ENCODE measurements at regions not wholly inside any gene's neighbourhood (a gene's known extent, or its start where the extent isn't known, plus 50 kb on each side); places are given as distances from the start of the nearest gene placed in this dataset.

GRCh38 chr15:72912121-72912520 lies 128.6 kb upstream of the ADPGK start:
- H3K9me3 Mint-ChIP-seq (ENCODE audit: unreplicated experiment), result no peaks in the 10 kb centered on the region
- DNase-seq (ENCODE audit: low read depth) (no peak), FAIRE-seq (no peak)
- H3K27ac ChIP-seq (ENCODE audit: low read depth, low read length), result no peak overlapping the region
- H3K36me3 Mint-ChIP-seq (ENCODE audit: low read depth, unreplicated experiment), result no peaks in the 10 kb centered on the region
- no peaks in the 10 kb centered on the region for H3K36me3 ChIP-seq (ENCODE audit: insufficient read depth, low read length)
- no peak overlapping the region for H2AFZ ChIP-seq (ENCODE audit: low read depth, low read length)
- no peaks in the 10 kb centered on the region for H4K20me1 ChIP-seq (ENCODE audit: insufficient read depth, low read length)
- H3K4me2 ChIP-seq (ENCODE audit: low read length), result no peak overlapping the region
- H3K9me3 ChIP-seq (ENCODE audit: insufficient read depth, low read depth, low read length), result no peaks in the 10 kb centered on the region
- peaks cover 2% of the 10 kb centered on the region for H3K27me3 ChIP-seq (ENCODE audit: insufficient read depth, low read length)
- no peak overlapping the region for H3K27ac Mint-ChIP-seq (ENCODE audit: unreplicated experiment)
- peaks cover 8% of the 10 kb centered on the region for H3K4me1 Mint-ChIP-seq (ENCODE audit: low read depth, unreplicated experiment)
- no peak for TF ChIP-seq CTCF (IDR thresholded peaks at IDR 0.05; ENCODE audit: insufficient read depth, low read depth, low read length)
- TF ChIP-seq EZH2 (IDR thresholded peaks at IDR 0.05; ENCODE audit: insufficient read depth, low read length), result no peak
- no peaks in the 10 kb centered on the region for H3K79me2 ChIP-seq (ENCODE audit: insufficient read depth, low read length)
- no peaks in the 10 kb centered on the region for H3K4me1 ChIP-seq (ENCODE audit: insufficient read depth, low read length)
- H3K4me3 Mint-ChIP-seq (ENCODE audit: unreplicated experiment), result no peak overlapping the region
- no peak overlapping the region for H3K9ac ChIP-seq (ENCODE audit: low read length)
- H3K4me3 ChIP-seq (ENCODE audit: insufficient read depth, low read depth, low read length), result no peak overlapping the region
- peaks cover 23% of the 10 kb centered on the region for H3K27me3 Mint-ChIP-seq (ENCODE audit: low read depth, unreplicated experiment)

DNA sequence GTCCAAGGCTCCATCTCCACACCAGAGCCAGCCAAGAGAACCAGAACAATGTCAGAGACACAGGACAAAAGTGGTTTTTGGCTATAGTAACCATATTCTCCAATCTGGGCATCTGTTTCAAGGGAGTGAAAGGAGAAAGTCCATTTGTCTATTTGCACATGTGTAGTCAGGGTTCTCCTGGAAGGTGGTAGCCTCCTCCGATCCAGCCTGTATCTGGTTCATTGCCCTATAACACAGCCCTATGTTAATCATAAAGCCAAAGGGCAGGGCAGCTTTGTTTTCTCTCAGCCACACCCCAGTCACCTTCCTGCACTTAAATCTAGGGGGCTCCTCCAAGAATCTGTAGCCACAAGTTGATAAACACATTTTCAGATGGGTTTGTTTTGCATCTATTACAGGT lies 128.1 kb upstream of the ADPGK start:
- H3K79me2 ChIP-seq (ENCODE audit: insufficient read depth, low read length), result no peaks in the 10 kb centered on the region
- H3K27ac ChIP-seq (ENCODE audit: low read depth, low read length), result no peak overlapping the region
- H3K9me3 Mint-ChIP-seq (ENCODE audit: unreplicated experiment), result no peaks in the 10 kb centered on the region
- peaks cover 4% of the 10 kb centered on the region for H3K4me1 Mint-ChIP-seq (ENCODE audit: low read depth, unreplicated experiment)
- no peaks in the 10 kb centered on the region for H3K4me1 ChIP-seq (ENCODE audit: insufficient read depth, low read length)
- no peak overlapping the region for H3K4me3 Mint-ChIP-seq (ENCODE audit: unreplicated experiment)
- no peak for TF ChIP-seq CTCF (IDR thresholded peaks at IDR 0.05; ENCODE audit: insufficient read depth, low read depth, low read length)
- TF ChIP-seq EZH2 (IDR thresholded peaks at IDR 0.05; ENCODE audit: insufficient read depth, low read length), result no peak
- H3K27me3 Mint-ChIP-seq (ENCODE audit: low read depth, unreplicated experiment), result peaks cover 23% of the 10 kb centered on the region
- no peaks in the 10 kb centered on the region for H3K36me3 Mint-ChIP-seq (ENCODE audit: low read depth, unreplicated experiment)
- FAIRE-seq (no peak), DNase-seq (ENCODE audit: low read depth) (no peak)
- no peak overlapping the region for H3K4me2 ChIP-seq (ENCODE audit: low read length)
- H3K9me3 ChIP-seq (ENCODE audit: insufficient read depth, low read depth, low read length), result no peaks in the 10 kb centered on the region
- H3K27me3 ChIP-seq (ENCODE audit: insufficient read depth, low read length), result peaks cover 2% of the 10 kb centered on the region
- H3K36me3 ChIP-seq (ENCODE audit: insufficient read depth, low read length), result no peaks in the 10 kb centered on the region
- no peaks in the 10 kb centered on the region for H4K20me1 ChIP-seq (ENCODE audit: insufficient read depth, low read length)
- H3K9ac ChIP-seq (ENCODE audit: low read length), result no peak overlapping the region
- no peak overlapping the region for H3K27ac Mint-ChIP-seq (ENCODE audit: unreplicated experiment)
- H2AFZ ChIP-seq (ENCODE audit: low read depth, low read length), result no peak overlapping the region
- no peak overlapping the region for H3K4me3 ChIP-seq (ENCODE audit: insufficient read depth, low read depth, low read length)

DNA sequence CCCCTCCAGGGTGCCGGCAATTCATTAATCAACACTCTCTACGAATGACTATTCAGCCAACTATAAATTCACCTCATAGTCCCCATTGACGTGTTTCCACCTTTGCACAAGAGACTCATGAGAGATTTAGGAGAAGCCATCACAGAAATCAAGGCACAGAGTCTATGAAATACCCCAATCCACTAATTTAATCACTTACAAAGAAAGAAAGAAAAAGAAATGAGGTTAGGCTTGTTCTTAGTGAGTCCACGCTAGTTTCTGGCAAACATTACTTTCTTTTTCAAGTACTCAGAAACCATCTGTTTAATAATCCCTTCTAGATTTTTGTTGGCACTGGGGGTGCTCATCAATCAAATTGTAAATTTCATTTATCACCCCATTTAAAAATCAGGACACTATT lies 125.2 kb upstream of the ADPGK start:
- Histone ChIP-seq H3K27ac (ENCODE audit: low read depth, low read length) (no peak overlapping the region), H2AFZ (ENCODE audit: low read depth, low read length) (no peak overlapping the region), H3K36me3 (ENCODE audit: insufficient read depth, low read length) (no peaks in the 10 kb centered on the region), H3K4me1 (ENCODE audit: insufficient read depth, low read length) (no peaks in the 10 kb centered on the region), H3K9me3 (ENCODE audit: insufficient read depth, low read depth, low read length) (no peaks in the 10 kb centered on the region), H3K4me3 (ENCODE audit: insufficient read depth, low read depth, low read length) (no peak overlapping the region), H3K27me3 (ENCODE audit: insufficient read depth, low read length) (peaks cover 2% of the 10 kb centered on the region), H3K79me2 (ENCODE audit: insufficient read depth, low read length) (no peaks in the 10 kb centered on the region), H4K20me1 (ENCODE audit: insufficient read depth, low read length) (no peaks in the 10 kb centered on the region), H3K4me2 (ENCODE audit: low read length) (no peak overlapping the region), H3K9ac (ENCODE audit: low read length) (no peak overlapping the region)
- H3K27me3 Mint-ChIP-seq (ENCODE audit: low read depth, unreplicated experiment), result peaks cover 16% of the 10 kb centered on the region
- FAIRE-seq (no peak), DNase-seq (ENCODE audit: low read depth) (no peak)
- H3K27ac Mint-ChIP-seq (ENCODE audit: unreplicated experiment), result no peak overlapping the region
- H3K4me1 Mint-ChIP-seq (ENCODE audit: low read depth, unreplicated experiment), result peaks cover 4% of the 10 kb centered on the region
- no peaks in the 10 kb centered on the region for H3K36me3 Mint-ChIP-seq (ENCODE audit: low read depth, unreplicated experiment)
- no peaks in the 10 kb centered on the region for H3K9me3 Mint-ChIP-seq (ENCODE audit: unreplicated experiment)
- TF ChIP-seq CTCF (IDR thresholded peaks at IDR 0.05; ENCODE audit: insufficient read depth, low read depth, low read length), result no peak
- TF ChIP-seq EZH2 (IDR thresholded peaks at IDR 0.05; ENCODE audit: insufficient read depth, low read length), result no peak
- no peak overlapping the region for H3K4me3 Mint-ChIP-seq (ENCODE audit: unreplicated experiment)
